ENCODE measurements at regions not wholly inside any gene's neighbourhood (a gene's known extent, or its start where the extent isn't known, plus 50 kb on each side); places are given as distances from the start of the nearest gene placed in this dataset.

DNA sequence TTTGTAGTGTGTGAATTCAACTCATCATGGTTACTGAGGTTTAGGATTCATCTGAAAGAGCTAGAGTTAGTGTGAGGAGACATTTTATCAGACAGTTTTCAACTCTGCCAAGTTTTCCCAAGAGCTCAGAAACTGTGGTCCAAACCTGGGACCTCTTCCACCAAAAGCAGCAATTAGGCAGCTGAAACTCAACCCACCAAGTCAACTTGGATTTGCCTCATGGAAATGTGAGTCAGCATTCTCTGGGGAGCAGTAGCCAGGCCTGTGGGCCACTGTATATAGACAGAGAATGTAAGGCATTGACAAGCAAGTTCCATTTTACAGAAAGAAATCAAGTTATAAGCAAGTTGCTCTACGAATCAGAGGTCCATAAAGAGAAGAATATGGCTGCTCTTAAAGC lies 178.8 kb upstream of the HDDC2 start:
- CTCF ChIA-PET, result no interaction called here
- DNase-seq, result no peak
- no peak overlapping the region for H3K4me3 Mint-ChIP-seq
- peaks cover 4% of the 10 kb centered on the region for H3K27me3 Mint-ChIP-seq
- POLR2A ChIA-PET, result no interaction called here
- no peaks in the 10 kb centered on the region for H3K9me3 Mint-ChIP-seq
- H3K27ac Mint-ChIP-seq, result no peak overlapping the region
- H3K4me1 Mint-ChIP-seq, result no peaks in the 10 kb centered on the region
- no peaks in the 10 kb centered on the region for H3K36me3 Mint-ChIP-seq (ENCODE audit: low read depth)

DNA sequence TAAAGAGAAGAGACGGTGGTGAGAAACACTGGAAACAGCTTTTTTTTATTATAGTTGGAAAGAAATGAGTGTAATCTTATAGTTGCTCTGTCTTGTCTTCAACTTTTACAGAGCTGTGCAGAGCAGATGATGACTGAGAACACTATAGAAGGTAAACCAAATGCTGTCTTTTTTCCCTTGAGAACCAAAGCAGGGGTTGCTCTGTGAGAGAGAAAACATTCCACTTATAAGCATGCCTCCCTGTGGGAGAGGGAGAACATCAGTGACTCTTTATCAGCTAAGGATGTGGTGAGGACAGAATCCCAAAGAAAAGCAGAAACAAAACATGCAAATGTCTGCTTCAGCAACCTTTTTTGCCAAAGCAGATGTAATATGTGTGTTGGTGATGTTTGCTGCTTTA lies 179.3 kb upstream of the HDDC2 start:
- no peaks in the 10 kb centered on the region for H3K36me3 Mint-ChIP-seq (ENCODE audit: low read depth)
- H3K27ac Mint-ChIP-seq, result no peak overlapping the region
- H3K4me3 Mint-ChIP-seq, result no peak overlapping the region
- ChIA-PET CTCF (no interaction called here), POLR2A (no interaction called here)
- DNase-seq, result no peak
- H3K9me3 Mint-ChIP-seq, result no peaks in the 10 kb centered on the region
- H3K4me1 Mint-ChIP-seq, result no peaks in the 10 kb centered on the region
- H3K27me3 Mint-ChIP-seq, result peaks cover 4% of the 10 kb centered on the region

DNA sequence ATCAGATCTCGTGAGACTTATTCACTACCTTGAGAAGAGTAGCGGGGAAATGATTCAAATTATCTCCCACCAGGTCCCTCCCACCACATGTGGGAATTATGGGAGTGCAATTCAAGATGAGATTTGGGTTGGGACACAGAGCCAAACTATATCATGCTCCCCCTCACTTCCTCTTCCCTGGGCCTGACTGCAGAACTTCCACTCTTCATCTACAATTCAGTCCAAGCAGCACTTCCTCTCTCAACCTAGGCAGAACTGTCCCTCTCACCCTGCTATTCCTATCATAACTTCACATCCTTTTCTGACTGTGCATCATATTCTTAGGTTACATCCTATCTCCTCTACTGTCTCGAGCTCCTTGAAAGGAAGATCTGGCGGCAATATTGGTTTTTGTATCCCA lies 184.0 kb upstream of the HDDC2 start:
- no peak overlapping the region for H3K27ac Mint-ChIP-seq
- ChIA-PET POLR2A (no interaction called here), CTCF (no interaction called here)
- peaks cover 4% of the 10 kb centered on the region for H3K27me3 Mint-ChIP-seq
- no peaks in the 10 kb centered on the region for H3K9me3 Mint-ChIP-seq
- no peak for DNase-seq
- H3K4me3 Mint-ChIP-seq, result no peak overlapping the region
- H3K36me3 Mint-ChIP-seq (ENCODE audit: low read depth), result no peaks in the 10 kb centered on the region
- no peaks in the 10 kb centered on the region for H3K4me1 Mint-ChIP-seq

DNA sequence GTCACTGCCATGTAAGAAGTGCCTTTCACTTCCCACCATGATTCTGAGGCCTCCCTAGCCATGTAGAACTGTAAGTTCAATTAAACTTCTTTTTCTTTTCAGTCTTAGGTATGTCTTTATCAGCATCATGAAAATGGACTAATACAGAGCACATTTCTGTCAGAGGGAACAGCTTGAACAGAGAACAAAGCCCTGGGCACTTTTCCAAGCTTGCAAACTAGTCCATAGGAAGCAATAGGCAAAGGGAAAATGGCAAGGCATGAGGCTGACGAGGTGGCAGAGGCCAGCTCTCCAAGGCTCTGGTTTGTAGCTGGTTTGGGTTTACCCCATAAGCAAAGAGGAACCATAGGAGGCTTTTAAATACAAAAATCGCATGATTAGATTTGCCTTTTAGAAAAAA lies 185.1 kb upstream of the HDDC2 start:
- H3K9me3 Mint-ChIP-seq, result no peaks in the 10 kb centered on the region
- H3K4me3 Mint-ChIP-seq, result no peak overlapping the region
- no peaks in the 10 kb centered on the region for H3K4me1 Mint-ChIP-seq
- ChIA-PET CTCF (no interaction called here), POLR2A (no interaction called here)
- no peak for DNase-seq
- no peak overlapping the region for H3K27ac Mint-ChIP-seq
- H3K36me3 Mint-ChIP-seq (ENCODE audit: low read depth), result no peaks in the 10 kb centered on the region
- H3K27me3 Mint-ChIP-seq, result peaks cover 1% of the 10 kb centered on the region

DNA sequence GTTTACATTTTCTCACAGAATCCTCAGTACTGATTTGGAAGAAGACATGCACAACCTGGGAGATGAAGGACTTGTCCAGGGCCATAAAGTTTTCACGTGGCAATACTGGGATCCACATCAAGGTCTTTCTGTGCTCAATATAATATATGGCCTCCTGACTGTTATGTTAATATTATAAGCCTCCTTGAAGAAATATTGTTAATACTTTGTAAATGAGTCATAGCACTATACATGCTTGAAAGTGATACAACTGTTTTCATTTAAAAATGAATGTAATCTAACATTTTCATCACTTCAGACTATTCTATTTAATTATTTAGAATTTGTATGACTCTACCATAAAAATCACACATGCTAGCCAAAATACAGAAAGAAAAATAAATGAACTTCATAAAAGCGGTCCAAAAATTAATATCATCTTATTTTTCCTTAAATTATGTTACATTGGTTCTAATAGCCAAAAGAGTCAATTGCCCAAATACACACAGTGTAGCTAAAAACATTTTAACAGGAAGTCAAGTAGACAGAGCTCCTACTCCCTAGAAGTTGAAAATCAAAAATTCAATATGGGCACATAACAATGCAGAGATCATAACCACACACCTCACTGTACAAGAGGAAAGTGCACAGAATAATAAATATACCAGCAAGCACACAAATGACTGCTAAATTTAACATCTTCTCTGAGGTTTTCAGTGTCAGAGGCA lies 188.0 kb upstream of the HDDC2 start:
- Mint-ChIP-seq H3K27me3 (peaks cover 2% of the 10 kb centered on the region), H3K27ac (no peak overlapping the region), H3K36me3 (ENCODE audit: low read depth) (no peaks in the 10 kb centered on the region), H3K4me1 (no peaks in the 10 kb centered on the region), H3K4me3 (no peak overlapping the region), H3K9me3 (no peaks in the 10 kb centered on the region)
- CTCF ChIA-PET, result no interaction called here
- POLR2A ChIA-PET, result no interaction called here
- no peak for DNase-seq

DNA sequence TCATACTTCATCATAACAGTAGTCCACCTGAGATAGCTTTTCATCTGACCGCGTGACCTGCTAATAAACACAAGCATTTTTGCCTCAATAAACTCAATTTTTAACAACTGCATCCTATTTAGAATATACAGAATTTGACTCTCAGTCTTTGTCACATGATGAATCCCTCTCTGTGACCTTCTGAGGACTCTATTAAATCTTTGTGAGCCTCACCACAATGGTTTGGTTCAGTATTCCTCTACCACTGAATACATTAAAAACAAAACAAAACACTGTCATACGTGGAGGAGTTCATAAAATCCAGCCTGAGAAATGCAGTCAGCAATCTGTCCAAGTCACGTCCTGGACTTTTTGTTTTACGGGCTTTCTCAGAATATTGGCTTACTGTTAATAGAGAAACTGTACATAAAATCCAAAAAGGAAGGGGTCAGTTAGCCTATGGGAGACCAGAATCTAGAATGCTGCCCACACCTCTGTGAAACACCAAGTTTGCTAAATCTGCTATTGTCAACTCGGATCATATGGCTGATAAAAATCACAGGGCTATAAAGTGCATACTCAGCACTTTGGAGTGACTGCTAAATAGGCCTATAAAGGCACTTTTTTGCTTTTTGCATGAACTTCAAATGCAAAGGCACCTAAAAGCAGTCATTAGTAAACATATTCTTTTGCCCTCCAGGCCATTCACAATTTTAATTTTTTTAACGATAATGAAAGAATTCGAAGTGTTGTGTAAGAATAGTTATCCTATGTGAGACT lies 190.3 kb upstream of the HDDC2 start:
- CTCF ChIA-PET, result no interaction called here
- H3K4me3 Mint-ChIP-seq, result no peak overlapping the region
- H3K9me3 Mint-ChIP-seq, result no peaks in the 10 kb centered on the region

DNA sequence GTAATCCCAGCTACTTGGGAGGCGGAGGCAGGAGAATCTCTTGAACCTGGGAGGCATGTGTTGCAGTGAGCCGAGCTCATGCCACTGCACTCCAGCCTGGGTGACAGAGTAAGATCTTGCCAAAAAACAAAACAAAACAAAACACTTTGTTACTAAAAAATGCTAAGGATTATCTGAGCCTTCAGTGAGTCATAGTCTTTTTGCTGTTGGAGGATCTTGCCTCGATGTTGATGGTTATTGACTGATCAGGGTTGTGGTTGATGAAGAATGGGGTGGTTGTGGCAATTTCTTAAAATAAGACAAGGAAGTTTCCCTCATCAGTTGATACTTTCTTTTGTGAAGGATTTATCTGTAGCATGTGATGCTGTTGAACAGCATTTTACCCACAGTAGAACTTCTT lies 196.8 kb upstream of the HDDC2 start:
- Mint-ChIP-seq H3K27me3 (peaks cover 4% of the 10 kb centered on the region), H3K4me1 (no peaks in the 10 kb centered on the region), H3K27ac (no peak overlapping the region), H3K9me3 (no peaks in the 10 kb centered on the region), H3K36me3 (ENCODE audit: low read depth) (no peaks in the 10 kb centered on the region), H3K4me3 (no peak overlapping the region)
- POLR2A ChIA-PET, result no interaction called here
- CTCF ChIA-PET, result no interaction called here
- no peak for DNase-seq

More for the DNA sequence above, 190.3 kb upstream of the HDDC2 start:
- DNase-seq, result no peak
- Mint-ChIP-seq H3K27me3 (peaks cover 2% of the 10 kb centered on the region), H3K36me3 (ENCODE audit: low read depth) (no peaks in the 10 kb centered on the region), H3K27ac (no peak overlapping the region), H3K4me1 (no peaks in the 10 kb centered on the region)
- POLR2A ChIA-PET, result no interaction called here

DNA sequence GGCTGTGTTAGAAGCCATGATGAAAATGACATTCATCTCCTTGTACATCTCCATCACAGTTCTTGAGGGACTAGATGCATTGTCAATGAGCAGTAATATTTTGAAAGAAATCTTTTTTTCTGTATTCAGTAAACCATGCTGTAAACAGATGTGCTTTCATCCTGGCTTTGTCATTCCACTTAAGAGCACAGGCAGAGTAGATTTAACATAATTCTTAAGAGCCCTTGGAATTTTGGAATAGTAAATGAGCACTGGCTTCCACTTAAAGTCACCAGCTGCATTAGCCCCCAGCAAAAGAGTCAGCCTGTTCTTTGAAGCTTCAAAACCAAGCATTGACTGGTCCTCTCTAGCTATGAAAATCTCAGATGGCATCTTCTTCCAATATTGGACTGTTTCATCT lies 197.8 kb upstream of the HDDC2 start:
- ChIA-PET CTCF (no interaction called here), POLR2A (no interaction called here)
- Mint-ChIP-seq H3K4me3 (no peak overlapping the region), H3K27me3 (peaks cover 7% of the 10 kb centered on the region), H3K27ac (no peak overlapping the region), H3K36me3 (ENCODE audit: low read depth) (no peaks in the 10 kb centered on the region), H3K9me3 (no peaks in the 10 kb centered on the region), H3K4me1 (no peaks in the 10 kb centered on the region)
- DNase-seq, result no peak

DNA sequence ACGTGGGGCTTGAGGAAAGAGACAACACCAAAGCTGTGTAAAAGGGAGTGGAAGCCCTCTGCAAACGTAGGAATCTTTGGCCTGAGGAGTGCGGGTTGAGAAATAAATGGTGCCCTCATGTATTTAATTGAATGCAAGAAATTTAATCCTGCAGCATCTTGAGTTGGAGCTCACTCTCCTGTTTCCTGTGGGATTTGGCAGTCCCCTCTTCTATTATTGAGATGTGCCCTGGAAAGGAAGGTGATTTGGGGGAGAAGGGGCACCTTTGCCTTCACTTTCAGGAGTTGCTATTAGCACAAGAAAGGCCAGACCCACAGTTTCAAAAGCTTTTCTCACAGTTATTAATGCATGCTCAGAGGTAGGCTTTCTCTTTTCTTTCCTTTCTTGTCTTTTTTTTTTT lies 201.4 kb upstream of the HDDC2 start:
- CTCF ChIA-PET, result no interaction called here
- no peak for DNase-seq
- Mint-ChIP-seq H3K36me3 (ENCODE audit: low read depth) (no peaks in the 10 kb centered on the region), H3K27me3 (peaks cover 5% of the 10 kb centered on the region), H3K4me3 (no peak overlapping the region), H3K27ac (no peak overlapping the region), H3K4me1 (no peaks in the 10 kb centered on the region), H3K9me3 (no peaks in the 10 kb centered on the region)
- POLR2A ChIA-PET, result no interaction called here

DNA sequence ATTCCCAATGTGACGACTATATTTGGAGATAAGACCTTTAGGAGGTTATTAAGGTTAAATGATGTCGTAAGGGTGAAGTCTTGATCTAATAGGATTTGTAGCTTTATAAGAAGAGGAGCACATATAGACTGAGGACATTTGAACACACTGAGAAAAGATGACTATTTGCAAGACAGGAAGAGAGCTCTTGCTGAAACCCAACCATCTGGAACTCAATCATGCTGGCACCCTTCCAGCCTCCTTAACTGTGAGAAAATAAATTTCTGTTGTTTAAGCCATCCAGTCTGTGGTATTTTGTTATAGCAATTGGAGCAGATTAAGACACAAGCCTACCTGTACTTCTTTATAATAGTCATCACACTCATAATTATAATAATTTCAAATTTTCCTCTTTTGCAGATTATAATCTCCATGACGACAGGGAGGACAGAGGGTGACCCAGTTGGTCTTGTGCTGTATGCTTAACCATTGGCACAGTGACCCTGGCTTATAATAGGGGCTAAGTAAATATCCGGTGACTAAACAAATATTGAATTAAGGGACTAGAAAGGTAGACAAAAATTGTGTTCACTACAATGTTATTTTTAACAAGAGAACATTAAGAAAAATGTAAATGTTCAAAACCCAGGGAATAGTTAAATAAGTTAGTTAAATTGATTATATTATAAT lies 206.4 kb upstream of the HDDC2 start:
- no peaks in the 10 kb centered on the region for H3K36me3 Mint-ChIP-seq (ENCODE audit: low read depth)
- no peaks in the 10 kb centered on the region for H3K4me1 Mint-ChIP-seq
- POLR2A ChIA-PET, result no interaction called here
- no peak overlapping the region for H3K27ac Mint-ChIP-seq
- H3K9me3 Mint-ChIP-seq, result no peaks in the 10 kb centered on the region
- CTCF ChIA-PET, result no interaction called here
- no peak for DNase-seq
- H3K27me3 Mint-ChIP-seq, result peaks cover 3% of the 10 kb centered on the region
- no peak overlapping the region for H3K4me3 Mint-ChIP-seq

DNA sequence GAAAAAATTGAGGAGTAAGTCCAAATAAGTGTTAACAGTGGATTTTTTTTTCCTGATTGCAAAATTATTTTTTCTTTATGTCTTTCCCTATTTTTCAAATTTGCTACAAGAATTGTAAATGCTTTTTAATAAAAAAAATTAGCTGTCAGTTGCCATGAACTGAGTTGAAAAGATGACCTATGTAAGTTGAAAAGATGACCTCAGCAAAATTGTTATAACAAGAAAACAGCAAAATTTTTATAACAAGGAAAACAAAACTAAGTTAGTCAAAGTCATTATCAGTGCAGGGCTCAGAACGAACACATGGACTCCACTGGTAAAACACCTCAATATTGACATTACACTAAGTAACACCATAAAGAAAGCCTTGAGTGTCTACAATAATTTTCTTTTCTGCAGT lies 207.0 kb upstream of the HDDC2 start:
- H3K36me3 Mint-ChIP-seq (ENCODE audit: low read depth), result no peaks in the 10 kb centered on the region
- H3K27ac Mint-ChIP-seq, result no peak overlapping the region
- ChIA-PET CTCF (no interaction called here), POLR2A (no interaction called here)
- peaks cover 3% of the 10 kb centered on the region for H3K27me3 Mint-ChIP-seq
- H3K4me3 Mint-ChIP-seq, result no peak overlapping the region
- no peaks in the 10 kb centered on the region for H3K4me1 Mint-ChIP-seq
- H3K9me3 Mint-ChIP-seq, result no peaks in the 10 kb centered on the region
- no peak for DNase-seq

DNA sequence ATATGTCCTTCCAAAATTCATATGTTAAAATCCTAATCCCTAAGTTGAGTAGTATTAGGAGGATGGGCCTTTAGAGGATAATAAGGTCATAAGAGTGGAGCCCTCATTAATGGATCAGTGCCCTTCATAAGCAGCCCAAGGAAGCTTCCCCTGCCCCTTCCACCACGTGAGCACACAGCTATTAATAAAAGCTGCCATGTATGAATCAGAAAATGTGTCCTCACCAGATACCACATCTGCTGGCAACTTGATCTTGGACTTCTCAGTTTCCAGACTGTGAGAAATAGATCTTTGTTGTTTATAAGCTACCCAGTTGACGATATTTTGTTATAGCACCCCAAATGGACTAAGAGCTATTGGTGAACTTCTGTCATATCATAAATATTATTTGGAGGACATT lies 207.7 kb upstream of the HDDC2 start:
- no peaks in the 10 kb centered on the region for H3K36me3 Mint-ChIP-seq (ENCODE audit: low read depth)

DNA sequence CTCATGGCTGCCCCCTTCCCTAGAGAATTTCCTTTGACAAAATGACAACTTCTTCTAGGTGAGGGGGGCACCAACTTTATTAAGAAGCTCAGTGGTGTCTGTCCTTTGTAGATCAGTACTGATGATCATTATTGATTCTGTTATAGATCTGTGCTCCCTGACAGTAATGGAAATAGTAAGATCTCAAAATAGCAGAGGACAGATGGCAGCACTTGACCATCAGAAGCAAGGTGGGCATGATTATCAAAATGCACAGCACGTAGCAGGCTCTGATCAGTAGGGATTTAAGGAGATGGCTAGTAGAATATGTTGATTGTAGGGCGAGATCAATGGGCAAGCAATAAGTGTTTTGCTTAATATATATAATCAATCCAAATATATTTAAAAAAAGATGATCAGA lies 208.6 kb upstream of the HDDC2 start:
- no peaks in the 10 kb centered on the region for H3K9me3 Mint-ChIP-seq
- CTCF ChIA-PET, result no interaction called here
- H3K4me1 Mint-ChIP-seq, result no peaks in the 10 kb centered on the region
- no peaks in the 10 kb centered on the region for H3K27me3 Mint-ChIP-seq
- no peaks in the 10 kb centered on the region for H3K36me3 Mint-ChIP-seq (ENCODE audit: low read depth)
- no peak overlapping the region for H3K4me3 Mint-ChIP-seq
- POLR2A ChIA-PET, result no interaction called here
- no peak for DNase-seq
- no peak overlapping the region for H3K27ac Mint-ChIP-seq

More for the DNA sequence above, 207.7 kb upstream of the HDDC2 start:
- Mint-ChIP-seq H3K4me1 (no peaks in the 10 kb centered on the region), H3K9me3 (no peaks in the 10 kb centered on the region), H3K27me3 (no peaks in the 10 kb centered on the region), H3K27ac (no peak overlapping the region), H3K4me3 (no peak overlapping the region)
- ChIA-PET POLR2A (no interaction called here), CTCF (no interaction called here)
- no peak for DNase-seq

DNA sequence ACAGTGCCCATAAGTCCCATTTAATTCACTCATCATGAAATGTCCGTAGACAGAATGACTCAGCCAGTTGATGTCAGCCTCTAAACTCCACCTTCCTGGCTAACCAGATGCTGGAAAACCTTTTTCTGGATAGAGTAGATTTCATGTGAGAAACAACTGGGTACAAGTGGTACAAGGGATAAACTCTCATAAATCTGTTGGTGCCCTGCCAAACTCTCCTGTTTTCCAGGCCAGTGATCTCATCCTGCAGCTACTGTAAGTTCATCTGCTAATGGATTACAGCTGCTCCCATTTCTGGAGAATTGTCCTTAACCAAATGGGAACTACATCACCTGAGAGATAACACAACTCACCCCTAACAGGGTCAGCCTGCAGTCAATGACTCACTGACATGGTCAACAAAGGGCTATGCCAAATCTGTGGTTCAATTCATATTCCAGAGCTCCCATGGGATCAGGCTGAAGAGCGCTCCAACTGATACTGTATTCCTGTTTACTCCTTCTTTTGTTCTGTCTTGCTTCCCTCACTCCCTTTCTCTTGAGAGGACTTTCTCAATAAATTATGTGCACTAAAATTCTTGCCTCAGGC lies 210.1 kb upstream of the HDDC2 start:
- POLR2A ChIA-PET, result no interaction called here
- Mint-ChIP-seq H3K27ac (no peak overlapping the region), H3K27me3 (no peaks in the 10 kb centered on the region), H3K4me1 (no peaks in the 10 kb centered on the region), H3K4me3 (no peak overlapping the region), H3K9me3 (no peaks in the 10 kb centered on the region), H3K36me3 (ENCODE audit: low read depth) (no peaks in the 10 kb centered on the region)
- CTCF ChIA-PET, result no interaction called here
- DNase-seq, result no peak

Data from activated CD4-positive, alpha-beta memory T cell treated with anti-CD3 and anti-CD28 coated beads, Interleukin-2, amount 10 ng/mL, durations not matched to agents 7 days and 5 days (primary cell).